ENCODE measurements at regions not wholly inside any gene's neighbourhood (a gene's known extent, or its start where the extent isn't known, plus 50 kb on each side); places are given as distances from the start of the nearest gene placed in this dataset.

DNA sequence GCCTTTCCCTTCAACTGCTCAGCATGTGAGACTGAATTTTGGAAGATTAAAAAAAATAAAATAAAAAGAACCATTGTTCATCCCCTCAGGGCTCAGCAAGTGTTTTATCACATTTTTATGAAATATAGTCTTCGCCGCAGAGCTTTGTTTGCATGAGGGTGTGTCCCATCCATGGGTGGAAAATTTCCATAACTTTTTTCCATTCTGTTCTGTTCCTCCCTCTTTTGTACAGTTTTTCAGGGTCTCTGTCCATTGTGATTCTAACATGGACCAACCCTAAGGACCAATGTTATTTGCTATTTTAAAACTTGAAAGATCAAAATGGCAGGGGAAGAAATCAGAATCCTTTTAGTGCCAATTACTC is 213.3 kb upstream of the SGK1 start:
- H3K27me3 ChIP-seq (ENCODE audit: control insufficient read depth in 2 of 2, insufficient read depth in 2 of 2, low read length in 2 of 2): no peaks in the 10 kb centered on the region
- BruUV-seq (replicated peaks): no TSS peak
- TF ChIP-seq POLR2AphosphoS5 (IDR thresholded peaks at IDR 0.05; ENCODE audit: insufficient read depth, low read depth, low read length): no peak
- no peak overlapping the region for H3K27ac ChIP-seq (ENCODE audit: insufficient read depth, low read depth, low read length)
- CTCF ChIA-PET: no interaction called here
- no peak overlapping the region for H3K4me3 ChIP-seq (replicated peaks in 1 of 3; ENCODE audit: insufficient read depth in 1 of 3, low read depth in 1 of 3, low read length in 3 of 3)
- H3K4me1 ChIP-seq (ENCODE audit: control insufficient read depth, extremely low read depth, insufficient read depth, low read length): peaks cover 7% of the 10 kb centered on the region
- intact Hi-C loops (cut with micrococcal nuclease): no loop called here
- no peaks in the 10 kb centered on the region for H4K20me1 ChIP-seq (replicated peaks; ENCODE audit: control insufficient read depth, extremely low read depth, insufficient read depth, low read length)
- dilution Hi-C loops (cut with MboI; ENCODE audit: extremely low pct_ligation_motif_present, low sequenced_read_pairs): loop anchor here (25.0 kb wide), 1 partner anchor 94 kb away; no protein-coding TSS in a partner anchor
- no peaks in the 10 kb centered on the region for H3K9me1 ChIP-seq (replicated peaks; ENCODE audit: control insufficient read depth, extremely low read depth, insufficient read depth, low read length)
- no peaks in the 10 kb centered on the region for H3K9me3 ChIP-seq (replicated peaks; ENCODE audit: control insufficient read depth, insufficient read depth, low read length)
- no peak overlapping the region for H2AFZ ChIP-seq (ENCODE audit: low read depth, low read length)
- FAIRE-seq: no peak
- no peak overlapping the region for H3K9ac ChIP-seq (replicated peaks; ENCODE audit: extremely low read depth, insufficient read depth, low read length)
- H3K79me2 ChIP-seq (ENCODE audit: control insufficient read depth, insufficient read depth, low read length): no peaks in the 10 kb centered on the region
- POLR2A ChIA-PET: no interaction called here
- H3K4me2 ChIP-seq (ENCODE audit: insufficient read depth, low read length): no peak overlapping the region
- no peak for DNase-seq (ENCODE audit: low read depth, low spot score)
- no peaks in the 10 kb centered on the region for H3K36me3 ChIP-seq (ENCODE audit: control insufficient read depth in 2 of 2, extremely low read depth in 1 of 2, insufficient read depth in 2 of 2, low read length in 2 of 2)

DNA sequence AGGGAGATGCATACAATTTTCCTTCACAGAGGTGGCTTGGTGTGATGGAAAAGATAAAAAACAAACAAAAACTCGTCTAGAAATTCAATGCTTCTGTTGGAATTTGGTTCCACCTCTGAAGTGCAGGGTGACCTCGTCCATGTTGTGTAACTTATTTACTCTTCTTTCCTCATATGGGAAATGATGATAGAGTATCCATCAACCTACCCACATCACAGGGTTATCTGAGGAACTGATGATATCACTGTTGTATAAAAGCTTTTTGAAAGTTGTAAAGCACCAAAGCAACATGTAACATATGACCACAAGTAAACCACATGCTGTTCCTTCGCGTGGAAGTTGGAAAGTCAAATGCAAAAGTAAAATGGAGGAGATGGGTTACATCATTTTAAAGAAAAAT is 212.0 kb upstream of the SGK1 start:
- POLR2A ChIA-PET: no interaction called here
- intact Hi-C loops (cut with micrococcal nuclease): no loop called here
- TF ChIP-seq, protein P1, sequence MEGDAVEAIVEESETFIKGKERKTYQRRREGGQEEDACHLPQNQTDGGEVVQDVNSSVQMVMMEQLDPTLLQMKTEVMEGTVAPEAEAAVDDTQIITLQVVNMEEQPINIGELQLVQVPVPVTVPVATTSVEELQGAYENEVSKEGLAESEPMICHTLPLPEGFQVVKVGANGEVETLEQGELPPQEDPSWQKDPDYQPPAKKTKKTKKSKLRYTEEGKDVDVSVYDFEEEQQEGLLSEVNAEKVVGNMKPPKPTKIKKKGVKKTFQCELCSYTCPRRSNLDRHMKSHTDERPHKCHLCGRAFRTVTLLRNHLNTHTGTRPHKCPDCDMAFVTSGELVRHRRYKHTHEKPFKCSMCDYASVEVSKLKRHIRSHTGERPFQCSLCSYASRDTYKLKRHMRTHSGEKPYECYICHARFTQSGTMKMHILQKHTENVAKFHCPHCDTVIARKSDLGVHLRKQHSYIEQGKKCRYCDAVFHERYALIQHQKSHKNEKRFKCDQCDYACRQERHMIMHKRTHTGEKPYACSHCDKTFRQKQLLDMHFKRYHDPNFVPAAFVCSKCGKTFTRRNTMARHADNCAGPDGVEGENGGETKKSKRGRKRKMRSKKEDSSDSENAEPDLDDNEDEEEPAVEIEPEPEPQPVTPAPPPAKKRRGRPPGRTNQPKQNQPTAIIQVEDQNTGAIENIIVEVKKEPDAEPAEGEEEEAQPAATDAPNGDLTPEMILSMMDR (IDR thresholded peaks at IDR 0.05; ENCODE audit: extremely low read depth in 1 of 2, insufficient read depth in 1 of 2, low read depth in 1 of 2, low read length in 2 of 2): no peak
- TF ChIP-seq, protein P2, sequence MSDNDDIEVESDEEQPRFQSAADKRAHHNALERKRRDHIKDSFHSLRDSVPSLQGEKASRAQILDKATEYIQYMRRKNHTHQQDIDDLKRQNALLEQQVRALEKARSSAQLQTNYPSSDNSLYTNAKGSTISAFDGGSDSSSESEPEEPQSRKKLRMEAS (IDR thresholded peaks at IDR 0.05; ENCODE audit: insufficient read depth, insufficient read length): no peak
- TF ChIP-seq POLR2A (IDR thresholded peaks at IDR 0.05; ENCODE audit: low read depth, low read length) (no peak), JUN (IDR thresholded peaks at IDR 0.05; ENCODE audit: borderline replicate concordance, insufficient read depth, insufficient read length, low read depth) (no peak), GATA2 (IDR thresholded peaks at IDR 0.05; ENCODE audit: insufficient read depth, insufficient read length, low read depth, low read length) (no peak), POLR2AphosphoS5 (IDR thresholded peaks at IDR 0.05; ENCODE audit: insufficient read depth, low read depth, low read length) (no peak), MYC (IDR thresholded peaks at IDR 0.05; ENCODE audit: low read depth, low read length) (no peak), FOS (IDR thresholded peaks at IDR 0.05; ENCODE audit: borderline replicate concordance, insufficient read depth, low read length) (no peak), EZH2 (IDR thresholded peaks at IDR 0.05; ENCODE audit: borderline replicate concordance, low read depth, low read length, severe bottlenecking) (no peak)
- no peak overlapping the region for H3K27ac ChIP-seq (ENCODE audit: insufficient read depth, low read depth, low read length)
- H3K4me1 ChIP-seq (ENCODE audit: control insufficient read depth, extremely low read depth, insufficient read depth, low read length): peaks cover 13% of the 10 kb centered on the region
- H2AFZ ChIP-seq (ENCODE audit: low read depth, low read length): no peak overlapping the region
- H3K9me1 ChIP-seq (replicated peaks; ENCODE audit: control insufficient read depth, extremely low read depth, insufficient read depth, low read length): no peaks in the 10 kb centered on the region
- H3K36me3 ChIP-seq (ENCODE audit: control insufficient read depth in 2 of 2, extremely low read depth in 1 of 2, insufficient read depth in 2 of 2, low read length in 2 of 2): no peaks in the 10 kb centered on the region
- H3K79me2 ChIP-seq (ENCODE audit: control insufficient read depth, insufficient read depth, low read length): no peaks in the 10 kb centered on the region
- FAIRE-seq (no peak), DNase-seq (ENCODE audit: low read depth, low spot score) (no peak)
- dilution Hi-C loops (cut with MboI; ENCODE audit: extremely low pct_ligation_motif_present, low sequenced_read_pairs): loop anchor here (25.0 kb wide), 1 partner anchor 93 kb away; no protein-coding TSS in a partner anchor
- BruUV-seq (replicated peaks): no TSS peak
- no peaks in the 10 kb centered on the region for H4K20me1 ChIP-seq (replicated peaks; ENCODE audit: control insufficient read depth, extremely low read depth, insufficient read depth, low read length)
- no peak overlapping the region for H3K9ac ChIP-seq (replicated peaks; ENCODE audit: extremely low read depth, insufficient read depth, low read length)
- CTCF ChIA-PET: no interaction called here
- H3K9me3 ChIP-seq (replicated peaks; ENCODE audit: control insufficient read depth, insufficient read depth, low read length): no peaks in the 10 kb centered on the region
- no peak overlapping the region for H3K4me3 ChIP-seq (replicated peaks in 1 of 3; ENCODE audit: insufficient read depth in 1 of 3, low read depth in 1 of 3, low read length in 3 of 3)
- no peak overlapping the region for H3K4me2 ChIP-seq (ENCODE audit: insufficient read depth, low read length)
- no peaks in the 10 kb centered on the region for H3K27me3 ChIP-seq (ENCODE audit: control insufficient read depth in 2 of 2, insufficient read depth in 2 of 2, low read length in 2 of 2)

Measured in endothelial cell of umbilical vein (primary cell).